ENCODE measurements at regions not wholly inside any gene's neighbourhood (a gene's known extent, or its start where the extent isn't known, plus 50 kb on each side); places are given as distances from the start of the nearest gene placed in this dataset.
A peak's percentile ranks its signal among the peaks of the same experiment; 100 is the strongest.

DNA sequence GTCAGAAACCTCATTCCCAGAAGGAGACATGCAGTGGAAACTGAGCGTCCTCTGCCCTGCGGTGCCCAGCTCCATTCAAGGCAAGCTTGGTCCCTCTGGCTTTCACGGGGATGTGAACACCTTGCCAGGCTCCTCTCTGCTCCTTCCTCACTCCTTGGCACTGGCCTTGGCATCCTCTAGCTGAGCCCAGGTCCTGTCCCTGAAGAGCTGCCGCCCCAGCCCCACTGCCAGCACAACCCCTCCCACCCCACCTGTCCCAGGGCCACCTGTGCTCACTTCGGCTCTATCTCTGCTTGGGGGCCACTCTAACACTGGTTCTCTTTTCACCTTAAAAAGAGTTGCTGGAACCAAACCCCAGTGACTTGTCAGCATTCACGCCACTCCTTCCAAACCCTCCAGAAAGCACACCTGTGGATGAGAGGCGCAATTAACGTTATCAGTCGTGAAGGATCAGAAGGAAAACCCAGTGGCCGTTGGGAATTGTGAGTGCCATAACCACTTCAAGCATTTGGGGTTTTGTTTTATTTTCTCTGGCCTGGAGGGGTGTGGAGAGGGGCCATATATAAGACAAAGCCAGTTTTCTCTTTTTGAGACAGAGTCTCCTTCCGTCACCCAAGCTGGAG is 103.7 kb downstream of the AXIN2 start:
- H3K9me3 ChIP-seq, result no peaks in the 10 kb centered on the region
- intact Hi-C loops (cut with DNase I), result no loop called here
- DNase-seq, result no peak
- H3K27me3 ChIP-seq, result no peaks in the 10 kb centered on the region
- no peak overlapping the region for H3K4me3 ChIP-seq
- H3K27ac ChIP-seq, result no peak overlapping the region
- H3K4me1 ChIP-seq, result peaks cover 24% of the 10 kb centered on the region
- no peaks in the 10 kb centered on the region for H3K36me3 ChIP-seq
- TF ChIP-seq, protein P1, sequence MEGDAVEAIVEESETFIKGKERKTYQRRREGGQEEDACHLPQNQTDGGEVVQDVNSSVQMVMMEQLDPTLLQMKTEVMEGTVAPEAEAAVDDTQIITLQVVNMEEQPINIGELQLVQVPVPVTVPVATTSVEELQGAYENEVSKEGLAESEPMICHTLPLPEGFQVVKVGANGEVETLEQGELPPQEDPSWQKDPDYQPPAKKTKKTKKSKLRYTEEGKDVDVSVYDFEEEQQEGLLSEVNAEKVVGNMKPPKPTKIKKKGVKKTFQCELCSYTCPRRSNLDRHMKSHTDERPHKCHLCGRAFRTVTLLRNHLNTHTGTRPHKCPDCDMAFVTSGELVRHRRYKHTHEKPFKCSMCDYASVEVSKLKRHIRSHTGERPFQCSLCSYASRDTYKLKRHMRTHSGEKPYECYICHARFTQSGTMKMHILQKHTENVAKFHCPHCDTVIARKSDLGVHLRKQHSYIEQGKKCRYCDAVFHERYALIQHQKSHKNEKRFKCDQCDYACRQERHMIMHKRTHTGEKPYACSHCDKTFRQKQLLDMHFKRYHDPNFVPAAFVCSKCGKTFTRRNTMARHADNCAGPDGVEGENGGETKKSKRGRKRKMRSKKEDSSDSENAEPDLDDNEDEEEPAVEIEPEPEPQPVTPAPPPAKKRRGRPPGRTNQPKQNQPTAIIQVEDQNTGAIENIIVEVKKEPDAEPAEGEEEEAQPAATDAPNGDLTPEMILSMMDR (IDR thresholded peaks at IDR 0.05), result no peak
- no peak for ATAC-seq

DNA sequence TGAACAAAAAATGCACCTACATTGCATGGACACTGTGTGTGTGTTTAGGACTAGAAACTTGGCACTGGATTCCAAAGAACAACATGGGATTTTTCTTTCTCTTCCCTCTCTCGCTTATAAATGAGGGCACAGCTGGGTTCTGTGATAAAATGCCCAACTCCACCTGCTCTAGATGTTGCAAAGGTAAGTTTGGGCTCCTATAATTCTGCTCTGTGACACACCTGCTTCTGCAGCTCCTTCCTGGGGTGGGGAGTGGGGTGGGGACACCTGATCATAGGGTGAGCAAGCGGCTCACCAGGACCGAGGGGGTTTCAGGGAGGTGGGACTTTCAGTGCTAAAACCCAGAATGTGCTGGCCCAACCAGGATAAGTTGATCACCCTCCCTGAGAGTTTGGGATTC is 104.3 kb downstream of the AXIN2 start:
- Histone ChIP-seq H3K36me3 (no peaks in the 10 kb centered on the region), H3K4me1 (peaks cover 24% of the 10 kb centered on the region), H3K27ac (no peak overlapping the region), H3K9me3 (no peaks in the 10 kb centered on the region), H3K4me3 (no peak overlapping the region), H3K27me3 (no peaks in the 10 kb centered on the region)
- DNase-seq, result no peak
- ATAC-seq, result no peak
- intact Hi-C loops (cut with DNase I), result no loop called here
- TF ChIP-seq, protein P1 (IDR thresholded peaks at IDR 0.05), result no peak

DNA sequence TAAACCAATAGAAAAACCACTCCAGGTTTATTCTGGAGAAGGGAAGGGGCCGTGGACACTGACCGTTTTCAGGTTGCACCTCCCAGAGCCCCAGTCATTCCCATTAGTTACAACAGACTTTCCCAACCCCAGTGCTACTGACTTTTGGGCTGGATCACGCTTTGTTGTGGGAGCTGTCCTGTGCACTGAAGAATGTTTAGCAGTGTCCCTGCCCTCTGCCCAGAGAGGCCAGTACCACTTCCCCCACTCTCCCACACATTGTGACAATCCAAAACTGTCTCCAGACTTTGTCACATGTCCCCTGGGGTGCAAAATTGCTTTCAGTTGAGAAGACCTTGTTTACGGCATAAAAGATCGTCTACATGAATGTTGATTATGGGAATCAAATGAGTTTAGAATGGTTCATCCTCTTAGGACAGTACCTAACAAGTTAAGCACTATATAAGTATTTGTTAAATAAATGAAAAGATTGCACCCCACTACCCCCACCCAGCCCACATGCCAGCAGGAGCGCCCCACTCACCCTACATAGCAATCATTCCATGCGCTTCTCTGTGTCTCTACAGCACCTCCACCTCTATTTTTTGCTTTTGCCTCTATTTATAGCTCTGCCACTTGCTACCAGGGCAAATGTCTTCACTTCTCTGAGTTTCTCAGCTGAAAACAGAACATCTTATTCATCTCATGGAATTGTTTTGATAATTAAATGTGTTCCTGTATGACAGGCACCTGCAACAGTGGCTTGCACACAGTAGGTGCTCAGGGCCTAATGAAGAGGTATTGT is 104.9 kb downstream of the AXIN2 start:
- no peaks in the 10 kb centered on the region for H3K27me3 ChIP-seq
- TF ChIP-seq, protein P1 (IDR thresholded peaks at IDR 0.05), result no peak
- H3K36me3 ChIP-seq, result no peaks in the 10 kb centered on the region
- peaks cover 24% of the 10 kb centered on the region for H3K4me1 ChIP-seq
- H3K9me3 ChIP-seq, result no peaks in the 10 kb centered on the region
- ATAC-seq, result peak; percentile 53
- no peak for DNase-seq
- peak overlapping the region; percentile 13 for H3K27ac ChIP-seq
- no peak overlapping the region for H3K4me3 ChIP-seq
- intact Hi-C loops (cut with DNase I), result no loop called here

DNA sequence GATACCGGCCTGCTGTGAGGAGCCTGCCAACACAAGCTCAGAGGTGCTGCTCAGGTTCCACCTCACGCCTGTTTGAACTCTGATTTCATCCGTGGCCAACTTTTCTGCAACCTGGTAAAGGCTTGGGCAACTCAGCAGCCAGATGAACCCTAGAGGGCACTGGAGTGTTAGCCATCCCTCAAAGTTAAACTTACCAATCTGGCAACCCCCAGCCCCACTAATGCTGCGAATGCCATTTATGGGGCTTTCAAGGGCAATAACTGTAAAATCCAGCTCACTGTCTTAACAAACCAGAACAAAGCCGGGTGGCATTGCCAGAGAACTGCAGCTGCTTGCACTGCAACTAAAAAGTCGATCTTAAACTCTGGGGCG is 105.5 kb downstream of the AXIN2 start:
- no peaks in the 10 kb centered on the region for H3K27me3 ChIP-seq
- no peak overlapping the region for H3K4me3 ChIP-seq
- no peaks in the 10 kb centered on the region for H3K9me3 ChIP-seq
- intact Hi-C loops (cut with DNase I), result no loop called here
- DNase-seq, result no peak
- H3K4me1 ChIP-seq, result peaks cover 18% of the 10 kb centered on the region
- H3K36me3 ChIP-seq, result no peaks in the 10 kb centered on the region
- peak; percentile 76 for ATAC-seq
- TF ChIP-seq, protein P1 (IDR thresholded peaks at IDR 0.05), result peak; percentile 38
- H3K27ac ChIP-seq, result peak overlapping the region; percentile 13

DNA sequence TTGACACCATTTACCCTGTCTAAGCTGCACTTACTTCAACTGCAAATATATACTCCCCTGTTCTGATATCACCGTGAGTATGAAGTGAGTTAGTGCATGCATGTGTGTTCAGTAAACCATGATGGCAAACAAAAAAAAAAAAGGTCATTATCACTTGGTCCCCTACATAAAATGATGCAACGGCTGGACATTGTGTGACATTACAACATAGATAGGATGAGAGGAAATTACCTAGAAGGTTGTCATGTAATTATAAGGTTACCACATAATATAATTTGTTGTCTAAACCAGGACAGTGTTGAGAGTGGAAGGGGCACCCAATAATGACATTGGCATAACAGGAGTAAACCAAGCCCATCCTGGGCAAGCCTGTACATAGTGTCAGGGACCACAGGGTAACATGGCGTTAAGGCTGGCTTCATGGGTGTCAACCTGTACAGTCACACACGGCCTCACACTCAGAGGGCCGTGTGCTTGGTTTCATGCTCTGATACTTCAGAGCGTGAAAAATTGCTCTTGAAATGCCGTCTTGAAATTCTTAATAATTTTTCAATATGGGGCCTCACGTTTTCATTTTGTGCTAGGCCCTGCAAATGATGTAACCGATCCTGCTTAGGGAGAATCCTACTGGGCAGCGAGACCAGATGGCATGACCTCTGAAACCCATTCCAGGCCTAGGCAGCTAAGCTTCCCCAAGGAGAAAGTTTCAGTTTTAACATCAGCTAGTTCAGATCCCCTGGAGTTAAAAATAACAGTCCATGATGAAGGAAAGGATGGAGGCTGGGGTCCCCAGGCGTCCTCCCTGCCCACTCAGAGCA is 106.1 kb downstream of the AXIN2 start:
- H3K27me3 ChIP-seq, result no peaks in the 10 kb centered on the region
- no peak for ATAC-seq
- H3K4me1 ChIP-seq, result peaks cover 18% of the 10 kb centered on the region
- no peaks in the 10 kb centered on the region for H3K36me3 ChIP-seq
- H3K4me3 ChIP-seq, result no peak overlapping the region
- intact Hi-C loops (cut with DNase I), result no loop called here
- H3K27ac ChIP-seq, result no peak overlapping the region
- H3K9me3 ChIP-seq, result no peaks in the 10 kb centered on the region
- TF ChIP-seq, protein P1 (IDR thresholded peaks at IDR 0.05), result no peak
- no peak for DNase-seq
